Keratinocyte (primary cell): ENCODE measurements at regions not wholly inside any gene's neighbourhood (a gene's known extent, or its start where the extent isn't known, plus 50 kb on each side); places are given as distances from the start of the nearest gene placed in this dataset.

Source experiments
- EZH2 ChIP-seq: IDR thresholded peaks from one replicate; pipeline ENCODE4 v1.6.1; 2012; ENCODE audit warnings: inconsistent platforms, mild to moderate bottlenecking, low read length, moderate library complexity
- TF ChIP-seq, protein P1 (sequence below), 3 experiments: IDR thresholded peaks in 1 of 3; conservative IDR thresholded peaks in 1 of 3; optimal IDR thresholded peaks in 1 of 3; 2 replicates in 2 of 3; 3 replicates in 1 of 3; pipeline versions ENCODE3 to v1.5.1; 2011; ENCODE audit warnings: low read length in 3 of 3, mild to moderate bottlenecking in 3 of 3, moderate library complexity in 2 of 3, control low read depth in 1 of 3, inconsistent platforms in 1 of 3; ENCODE audit not compliant: insufficient read depth in 2 of 3; ENCODE audit errors: extremely low read depth in 1 of 3

DNA sequence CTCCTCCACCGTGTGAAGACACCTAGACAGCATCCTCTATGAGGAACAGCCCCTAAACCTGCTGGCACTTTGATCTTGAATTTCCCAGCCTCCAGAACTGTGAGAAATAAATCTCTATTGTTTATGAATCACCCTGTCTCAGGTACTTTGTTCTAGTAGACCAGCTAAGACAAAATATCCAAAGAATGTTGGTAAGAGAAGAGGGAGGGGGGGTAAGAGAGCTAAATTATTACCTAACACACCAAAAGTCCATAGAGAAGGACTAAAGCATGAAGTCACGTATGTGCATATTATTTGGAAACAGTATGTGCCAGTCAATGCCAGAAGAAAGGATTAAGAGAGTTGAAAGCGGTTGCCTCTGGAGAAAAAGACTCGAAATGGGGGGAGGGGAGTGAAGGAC lies 211.0 kb downstream of the SP3 start:
- TF ChIP-seq, protein P1, sequence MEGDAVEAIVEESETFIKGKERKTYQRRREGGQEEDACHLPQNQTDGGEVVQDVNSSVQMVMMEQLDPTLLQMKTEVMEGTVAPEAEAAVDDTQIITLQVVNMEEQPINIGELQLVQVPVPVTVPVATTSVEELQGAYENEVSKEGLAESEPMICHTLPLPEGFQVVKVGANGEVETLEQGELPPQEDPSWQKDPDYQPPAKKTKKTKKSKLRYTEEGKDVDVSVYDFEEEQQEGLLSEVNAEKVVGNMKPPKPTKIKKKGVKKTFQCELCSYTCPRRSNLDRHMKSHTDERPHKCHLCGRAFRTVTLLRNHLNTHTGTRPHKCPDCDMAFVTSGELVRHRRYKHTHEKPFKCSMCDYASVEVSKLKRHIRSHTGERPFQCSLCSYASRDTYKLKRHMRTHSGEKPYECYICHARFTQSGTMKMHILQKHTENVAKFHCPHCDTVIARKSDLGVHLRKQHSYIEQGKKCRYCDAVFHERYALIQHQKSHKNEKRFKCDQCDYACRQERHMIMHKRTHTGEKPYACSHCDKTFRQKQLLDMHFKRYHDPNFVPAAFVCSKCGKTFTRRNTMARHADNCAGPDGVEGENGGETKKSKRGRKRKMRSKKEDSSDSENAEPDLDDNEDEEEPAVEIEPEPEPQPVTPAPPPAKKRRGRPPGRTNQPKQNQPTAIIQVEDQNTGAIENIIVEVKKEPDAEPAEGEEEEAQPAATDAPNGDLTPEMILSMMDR (optimal IDR thresholded peaks at IDR 0.05 in 1 of 3, IDR thresholded peaks at IDR 0.05 in 1 of 3, conservative IDR thresholded peaks at IDR 0.05 in 1 of 3; ENCODE audit: extremely low read depth in 1 of 3, insufficient read depth in 2 of 3, low read length in 3 of 3): no peak
- TF ChIP-seq EZH2: no peak
